ENCODE measurements at regions not wholly inside any gene's neighbourhood (a gene's known extent, or its start where the extent isn't known, plus 50 kb on each side); places are given as distances from the start of the nearest gene placed in this dataset.

GRCh38 chr16:86709103-86709502 lies 130.8 kb downstream of the FOXL1 start:
- Histone ChIP-seq H3K4ac (ENCODE audit: low read depth in 1 of 2, low read length in 2 of 2) (no peak overlapping the region), H3K23ac (ENCODE audit: low read length in 2 of 2) (no peak overlapping the region), H3K18ac (ENCODE audit: low read depth in 1 of 2, low read length in 2 of 2) (no peak overlapping the region), H3K4me2 (ENCODE audit: low read length, poor library complexity, severe bottlenecking) (no peak overlapping the region), H2AK5ac (ENCODE audit: low read length, severe bottlenecking) (no peak overlapping the region), H3K27me3 (ENCODE audit: control insufficient read depth in 1 of 2, insufficient read depth in 1 of 2, low read length in 2 of 2) (peaks cover 8 to 88% of the 10 kb centered on the region in 2 experiments), H4K8ac (ENCODE audit: low read length) (no peak overlapping the region), H3K4me1 (ENCODE audit: control insufficient read depth, insufficient read depth, low read depth, low read length) (no peaks in the 10 kb centered on the region), H3K14ac (ENCODE audit: low read length in 2 of 2) (no peak overlapping the region), H3K36me3 (ENCODE audit: control insufficient read depth in 1 of 2, insufficient read depth in 2 of 2, low read depth in 1 of 2, low read length in 2 of 2) (no peaks in the 10 kb centered on the region), H3K27ac (ENCODE audit: low read length, poor library complexity, severe bottlenecking) (no peak overlapping the region), H2BK12ac (ENCODE audit: low read length in 2 of 2) (no peak overlapping the region), H2BK15ac (ENCODE audit: low read depth, poor library complexity, severe bottlenecking) (no peak overlapping the region), H2AFZ (ENCODE audit: low read depth, low read length) (no peak overlapping the region), H2BK5ac (ENCODE audit: low read depth, low read length, poor library complexity, severe bottlenecking) (no peak overlapping the region), H2BK120ac (ENCODE audit: low read depth, low read length) (no peak overlapping the region), H3K4me3 (ENCODE audit: insufficient read depth in 1 of 2, low read depth in 1 of 2, low read length in 2 of 2) (no peak overlapping the region), H3K79me1 (replicated peaks; ENCODE audit: low read length, poor library complexity, severe bottlenecking) (no peaks in the 10 kb centered on the region), H3K9me3 (ENCODE audit: control insufficient read depth, low read length) (peaks cover 16% of the 10 kb centered on the region), H4K91ac (ENCODE audit: low read length) (no peak overlapping the region), H3K9ac (ENCODE audit: low read length) (no peak overlapping the region)
- WGBS: 76% methylated on average over 3 of the region's 3 CpGs
- DNase-seq: no peak

DNA sequence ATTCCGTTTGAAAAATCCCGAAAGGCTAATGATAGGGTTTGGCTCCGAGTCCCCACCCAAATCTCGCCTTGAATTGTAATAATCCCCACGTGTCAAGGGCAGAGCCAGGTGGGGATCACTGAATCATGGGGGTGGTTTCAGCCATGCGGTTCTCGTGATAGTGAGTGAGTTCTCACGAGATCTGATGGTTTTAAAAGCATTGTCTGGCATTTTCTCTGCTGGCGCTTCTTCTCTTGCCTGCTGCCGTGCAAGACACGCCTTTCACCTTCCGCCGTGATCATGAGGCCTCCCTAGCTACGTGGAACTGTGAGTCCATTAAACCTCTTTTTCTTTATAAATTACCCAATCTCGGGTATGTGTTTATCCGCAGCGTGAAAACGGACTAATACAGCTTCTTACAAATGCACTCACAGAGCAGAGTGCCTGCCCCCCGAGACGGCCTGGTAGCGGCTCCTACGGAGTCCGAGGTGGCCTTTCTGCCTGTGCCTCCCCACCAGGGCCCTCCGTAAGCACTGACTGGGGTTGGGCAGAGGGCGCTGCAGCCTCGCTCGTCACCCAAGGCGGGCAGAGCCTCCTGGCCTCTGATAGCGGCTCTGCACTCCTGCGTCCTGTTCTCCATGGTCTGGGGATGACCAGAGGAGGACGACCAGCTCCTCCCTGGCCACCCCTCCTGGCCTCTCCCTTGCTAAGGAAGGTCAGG lies 131.7 kb downstream of the FOXL1 start:
- no peaks in the 10 kb centered on the region for H3K36me3 ChIP-seq (ENCODE audit: control insufficient read depth in 1 of 2, insufficient read depth in 2 of 2, low read depth in 1 of 2, low read length in 2 of 2)
- no peak overlapping the region for H2BK5ac ChIP-seq (ENCODE audit: low read depth, low read length, poor library complexity, severe bottlenecking)
- no peak overlapping the region for H3K9ac ChIP-seq (ENCODE audit: low read length)
- H3K9me3 ChIP-seq (ENCODE audit: control insufficient read depth, low read length): peaks cover 13% of the 10 kb centered on the region
- no peak overlapping the region for H2BK120ac ChIP-seq (ENCODE audit: low read depth, low read length)
- H3K4me3 ChIP-seq (ENCODE audit: insufficient read depth in 1 of 2, low read depth in 1 of 2, low read length in 2 of 2): no peak overlapping the region
- no peak overlapping the region for H4K91ac ChIP-seq (ENCODE audit: low read length)
- peaks cover 2% of the 10 kb centered on the region for H3K4me1 ChIP-seq (ENCODE audit: control insufficient read depth, insufficient read depth, low read depth, low read length)
- H3K27me3 ChIP-seq (ENCODE audit: control insufficient read depth in 1 of 2, insufficient read depth in 1 of 2, low read length in 2 of 2): peaks cover 8 to 88% of the 10 kb centered on the region in 2 experiments
- H3K14ac ChIP-seq (ENCODE audit: low read length in 2 of 2): no peak overlapping the region
- no peak overlapping the region for H2BK15ac ChIP-seq (ENCODE audit: low read depth, poor library complexity, severe bottlenecking)
- H2AK5ac ChIP-seq (ENCODE audit: low read length, severe bottlenecking): no peak overlapping the region
- H2AFZ ChIP-seq (ENCODE audit: low read depth, low read length): no peak overlapping the region
- no peak overlapping the region for H3K18ac ChIP-seq (ENCODE audit: low read depth in 1 of 2, low read length in 2 of 2)
- no peak overlapping the region for H3K4me2 ChIP-seq (ENCODE audit: low read length, poor library complexity, severe bottlenecking)
- WGBS: 88% methylated on average over 29 of the region's 31 CpGs
- H3K79me1 ChIP-seq (replicated peaks; ENCODE audit: low read length, poor library complexity, severe bottlenecking): no peaks in the 10 kb centered on the region
- H4K8ac ChIP-seq (ENCODE audit: low read length): no peak overlapping the region
- no peak overlapping the region for H2BK12ac ChIP-seq (ENCODE audit: low read length in 2 of 2)
- no peak overlapping the region for H3K4ac ChIP-seq (ENCODE audit: low read depth in 1 of 2, low read length in 2 of 2)
- DNase-seq: no peak
- no peak overlapping the region for H3K23ac ChIP-seq (ENCODE audit: low read length in 2 of 2)
- H3K27ac ChIP-seq (ENCODE audit: low read length, poor library complexity, severe bottlenecking): no peak overlapping the region

- H3K4ac ChIP-seq (ENCODE audit: low read depth in 1 of 2, low read length in 2 of 2): no peak overlapping the region
- H3K4me2 ChIP-seq (ENCODE audit: low read length, poor library complexity, severe bottlenecking): no peak overlapping the region
- H2AFZ ChIP-seq (ENCODE audit: low read depth, low read length): no peak overlapping the region
- no peak overlapping the region for H2BK12ac ChIP-seq (ENCODE audit: low read length in 2 of 2)
- no peak overlapping the region for H2BK5ac ChIP-seq (ENCODE audit: low read depth, low read length, poor library complexity, severe bottlenecking)
- H4K8ac ChIP-seq (ENCODE audit: low read length): no peak overlapping the region
- H3K27ac ChIP-seq (ENCODE audit: low read length, poor library complexity, severe bottlenecking): no peak overlapping the region
- H3K4me3 ChIP-seq (ENCODE audit: insufficient read depth in 1 of 2, low read depth in 1 of 2, low read length in 2 of 2): no peak overlapping the region
- H3K23ac ChIP-seq (ENCODE audit: low read length in 2 of 2): no peak overlapping the region
- H3K14ac ChIP-seq (ENCODE audit: low read length in 2 of 2): no peak overlapping the region
- no peak overlapping the region for H3K18ac ChIP-seq (ENCODE audit: low read depth in 1 of 2, low read length in 2 of 2)
- DNase-seq: no peak
- H3K9ac ChIP-seq (ENCODE audit: low read length): no peak overlapping the region
- no peak overlapping the region for H2AK5ac ChIP-seq (ENCODE audit: low read length, severe bottlenecking)
- no peak overlapping the region for H4K91ac ChIP-seq (ENCODE audit: low read length)
- H3K27me3 ChIP-seq (ENCODE audit: control insufficient read depth in 1 of 2, insufficient read depth in 1 of 2, low read length in 2 of 2): peaks cover 8 to 93% of the 10 kb centered on the region in 2 experiments
- WGBS: 84% methylated on average over 8 of the region's 8 CpGs
- H3K79me1 ChIP-seq (replicated peaks; ENCODE audit: low read length, poor library complexity, severe bottlenecking): no peaks in the 10 kb centered on the region
- peaks cover 2% of the 10 kb centered on the region for H3K4me1 ChIP-seq (ENCODE audit: control insufficient read depth, insufficient read depth, low read depth, low read length)
- H2BK15ac ChIP-seq (ENCODE audit: low read depth, poor library complexity, severe bottlenecking): no peak overlapping the region
- no peaks in the 10 kb centered on the region for H3K36me3 ChIP-seq (ENCODE audit: control insufficient read depth in 1 of 2, insufficient read depth in 2 of 2, low read depth in 1 of 2, low read length in 2 of 2)
- no peak overlapping the region for H2BK120ac ChIP-seq (ENCODE audit: low read depth, low read length)
- peaks cover 13% of the 10 kb centered on the region for H3K9me3 ChIP-seq (ENCODE audit: control insufficient read depth, low read length)
These were observed 132.2 kb downstream of the FOXL1 start for GRCh38 chr16:86710602-86710950.

DNA sequence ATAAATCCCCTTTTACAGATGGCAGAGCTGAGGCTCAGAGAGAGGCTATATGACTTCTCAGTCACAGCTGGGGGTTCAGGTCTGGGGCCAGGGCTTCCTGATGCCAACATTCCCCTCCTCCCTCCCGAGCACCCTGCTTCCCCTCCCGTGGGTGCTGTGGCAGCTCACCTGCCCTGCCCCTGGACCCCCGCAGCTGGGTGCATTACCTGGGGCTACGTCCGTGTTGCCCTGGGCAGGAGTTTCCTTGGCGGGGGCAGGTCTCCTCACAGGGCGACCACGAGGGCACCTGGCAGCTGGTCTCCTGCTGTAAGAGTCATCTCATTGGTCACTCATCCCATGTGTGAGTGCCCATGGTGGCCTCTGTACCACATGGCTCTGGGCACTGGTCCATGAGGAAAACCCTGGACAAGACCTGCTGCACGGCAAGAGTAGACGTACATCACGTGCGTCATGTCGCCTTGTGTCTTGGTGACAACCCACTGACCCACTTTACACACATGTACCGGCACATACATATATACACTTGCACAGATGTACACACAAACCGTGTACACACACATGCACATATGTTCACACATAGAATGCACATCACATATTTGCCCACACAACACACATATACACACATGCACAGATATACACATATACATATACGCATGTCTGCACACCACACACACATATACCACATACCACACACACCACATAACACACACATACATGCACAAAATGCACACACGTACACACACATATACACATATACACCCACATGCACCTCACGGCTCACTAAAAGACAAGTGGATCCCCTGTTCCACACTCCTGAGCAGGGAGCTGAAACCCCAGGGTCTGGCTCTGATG lies 134.0 kb downstream of the FOXL1 start:
- H4K91ac ChIP-seq (ENCODE audit: low read length): no peak overlapping the region
- H3K27ac ChIP-seq (ENCODE audit: low read length, poor library complexity, severe bottlenecking): no peak overlapping the region
- no peak overlapping the region for H2AFZ ChIP-seq (ENCODE audit: low read depth, low read length)
- no peak overlapping the region for H2BK12ac ChIP-seq (ENCODE audit: low read length in 2 of 2)
- H3K14ac ChIP-seq (ENCODE audit: low read length in 2 of 2): no peak overlapping the region
- no peak overlapping the region for H3K18ac ChIP-seq (ENCODE audit: low read depth in 1 of 2, low read length in 2 of 2)
- H2AK5ac ChIP-seq (ENCODE audit: low read length, severe bottlenecking): no peak overlapping the region
- H2BK15ac ChIP-seq (ENCODE audit: low read depth, poor library complexity, severe bottlenecking): no peak overlapping the region
- no peak overlapping the region for H4K8ac ChIP-seq (ENCODE audit: low read length)
- no peak overlapping the region for H2BK120ac ChIP-seq (ENCODE audit: low read depth, low read length)
- no peak overlapping the region for H3K4me3 ChIP-seq (ENCODE audit: insufficient read depth in 1 of 2, low read depth in 1 of 2, low read length in 2 of 2)
- H3K9ac ChIP-seq (ENCODE audit: low read length): no peak overlapping the region
- peaks cover 8 to 97% of the 10 kb centered on the region in 2 experiments for H3K27me3 ChIP-seq (ENCODE audit: control insufficient read depth in 1 of 2, insufficient read depth in 1 of 2, low read length in 2 of 2)
- no peaks in the 10 kb centered on the region for H3K36me3 ChIP-seq (ENCODE audit: control insufficient read depth in 1 of 2, insufficient read depth in 2 of 2, low read depth in 1 of 2, low read length in 2 of 2)
- no peak overlapping the region for H3K4ac ChIP-seq (ENCODE audit: low read depth in 1 of 2, low read length in 2 of 2)
- WGBS: 92% methylated on average over 18 of the region's 18 CpGs
- DNase-seq: no peak
- H3K4me2 ChIP-seq (ENCODE audit: low read length, poor library complexity, severe bottlenecking): no peak overlapping the region
- H2BK5ac ChIP-seq (ENCODE audit: low read depth, low read length, poor library complexity, severe bottlenecking): no peak overlapping the region
- no peak overlapping the region for H3K23ac ChIP-seq (ENCODE audit: low read length in 2 of 2)
- peaks cover 2% of the 10 kb centered on the region for H3K4me1 ChIP-seq (ENCODE audit: control insufficient read depth, insufficient read depth, low read depth, low read length)
- H3K79me1 ChIP-seq (replicated peaks; ENCODE audit: low read length, poor library complexity, severe bottlenecking): no peaks in the 10 kb centered on the region
- peaks cover 13% of the 10 kb centered on the region for H3K9me3 ChIP-seq (ENCODE audit: control insufficient read depth, low read length)

Measured in mesenchymal stem cell (in vitro differentiated cells and primary cell).